A172 (cell line): ENCODE measurements at regions not wholly inside any gene's neighbourhood (a gene's known extent, or its start where the extent isn't known, plus 50 kb on each side); places are given as distances from the start of the nearest gene placed in this dataset.

ENCODE experiments used
- DNase-seq: peaks from one replicate; pipeline ENCODE4 v3.0.0-alpha.2; 2015; ENCODE audit warnings: low spot score

DNA sequence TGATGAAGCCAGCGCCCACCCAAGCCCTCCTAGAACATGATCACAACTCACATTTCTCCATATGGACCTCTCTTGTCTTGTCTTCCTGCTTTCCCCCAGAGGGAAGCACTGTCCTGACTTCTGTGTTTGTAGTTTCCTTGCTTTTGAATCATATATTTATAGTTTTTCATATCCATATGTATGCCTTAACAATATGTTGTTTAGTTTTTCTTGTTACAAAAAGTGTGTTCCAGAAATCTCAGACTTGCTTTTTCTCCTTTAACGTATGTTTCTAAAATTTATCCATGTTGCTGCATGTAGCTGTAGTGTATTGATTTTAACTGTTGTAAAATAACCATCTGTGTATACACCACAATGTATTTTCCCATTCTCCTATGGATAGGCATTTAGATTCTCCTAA lies 182.0 kb upstream of the SMIM23 start:
- no peak for DNase-seq

DNA sequence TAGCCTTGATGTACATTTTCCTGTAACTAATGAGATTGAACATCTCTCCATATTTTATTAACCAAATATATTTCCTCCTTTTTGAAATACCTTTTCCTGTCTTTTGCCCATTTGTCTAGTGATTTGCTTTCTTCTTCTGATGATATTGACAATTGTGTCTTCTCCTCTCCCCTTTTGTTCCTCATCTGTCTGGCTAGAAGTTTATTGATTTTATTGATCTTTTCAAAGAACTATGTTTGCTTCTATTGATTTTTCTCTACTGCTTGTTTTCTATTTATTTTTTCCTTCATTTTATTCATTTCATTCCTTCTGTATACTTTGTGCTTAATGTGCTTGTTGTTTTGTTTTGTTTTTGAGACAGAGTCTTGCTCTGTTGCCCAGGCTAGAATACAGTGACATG lies 181.4 kb upstream of the SMIM23 start:
- DNase-seq, result no peak

DNA sequence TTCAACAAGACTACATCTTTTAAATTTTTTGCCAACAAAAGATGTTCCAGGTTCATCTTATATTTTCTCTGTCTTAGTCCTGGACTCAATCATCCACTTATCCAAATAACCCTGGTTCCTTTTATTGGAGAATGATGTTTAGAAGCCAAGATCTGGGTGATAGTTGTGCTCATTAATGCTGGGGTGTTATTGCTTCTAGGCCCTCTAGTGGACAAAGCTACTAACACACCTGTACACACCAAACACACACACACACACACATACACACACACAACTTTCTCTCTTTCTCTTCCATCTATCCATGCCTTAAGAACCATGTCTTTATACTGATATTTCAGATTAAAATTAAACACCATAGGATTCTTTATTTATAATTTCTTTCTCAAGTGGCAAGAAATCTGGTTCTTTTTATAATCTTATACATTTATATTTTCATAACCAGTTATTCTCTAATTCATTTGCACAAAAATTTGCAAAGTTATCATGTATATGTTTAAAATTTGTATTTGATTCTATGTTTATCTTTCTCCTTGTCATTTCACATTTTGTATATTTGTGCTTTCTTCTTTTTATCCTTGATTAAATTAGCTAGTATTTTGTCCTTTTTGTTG lies 179.1 kb upstream of the SMIM23 start:
- DNase-seq, result no peak

DNA sequence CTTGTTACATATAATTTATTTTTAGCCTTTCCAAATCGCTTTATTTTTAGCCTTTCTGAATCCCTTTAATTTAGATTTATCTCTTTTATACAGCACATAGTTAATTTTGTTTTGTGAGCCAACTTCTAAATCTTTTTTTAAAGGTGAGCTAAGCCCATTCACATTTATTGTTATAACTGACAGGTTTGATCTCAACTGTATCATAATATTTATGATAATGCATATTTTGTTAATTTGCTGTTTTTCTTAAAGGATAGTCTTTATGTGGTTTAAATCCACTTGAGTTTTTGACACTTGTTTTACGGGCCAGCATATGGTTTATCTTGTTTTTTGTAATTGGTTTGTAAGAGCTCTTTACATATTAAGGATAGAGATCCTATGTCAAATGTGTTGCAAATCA lies 177.8 kb upstream of the SMIM23 start:
- DNase-seq, result no peak

DNA sequence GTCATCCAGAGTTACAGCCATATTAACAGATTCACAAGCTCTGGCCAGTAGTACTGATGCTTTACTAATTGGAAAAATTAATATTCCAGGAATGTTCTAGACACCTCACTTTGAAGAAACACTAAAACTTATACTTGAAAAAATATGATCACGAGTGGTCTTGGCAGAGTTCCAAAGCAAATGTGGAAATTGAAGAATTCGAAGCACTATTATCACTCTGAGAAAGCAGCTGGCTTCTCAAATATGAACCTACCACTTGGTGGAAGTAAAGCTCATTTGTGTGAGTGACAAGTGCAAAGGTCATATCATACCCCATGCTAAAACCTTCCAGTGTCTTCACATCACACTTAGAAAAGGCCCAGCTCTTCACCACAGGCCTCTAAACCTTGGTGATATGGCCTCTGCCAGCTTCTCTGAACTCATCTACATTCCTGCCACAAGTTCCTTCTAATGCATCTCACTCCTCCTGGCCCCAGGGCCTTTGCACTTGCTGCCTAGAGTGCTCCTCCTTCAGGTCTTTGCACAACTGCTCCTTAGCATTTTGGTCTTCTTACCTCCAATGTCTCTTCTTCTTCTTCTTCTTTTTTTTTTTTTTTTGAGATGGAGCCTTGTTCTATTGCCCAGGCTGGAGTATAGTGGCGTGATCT lies 175.7 kb upstream of the SMIM23 start:
- no peak for DNase-seq

DNA sequence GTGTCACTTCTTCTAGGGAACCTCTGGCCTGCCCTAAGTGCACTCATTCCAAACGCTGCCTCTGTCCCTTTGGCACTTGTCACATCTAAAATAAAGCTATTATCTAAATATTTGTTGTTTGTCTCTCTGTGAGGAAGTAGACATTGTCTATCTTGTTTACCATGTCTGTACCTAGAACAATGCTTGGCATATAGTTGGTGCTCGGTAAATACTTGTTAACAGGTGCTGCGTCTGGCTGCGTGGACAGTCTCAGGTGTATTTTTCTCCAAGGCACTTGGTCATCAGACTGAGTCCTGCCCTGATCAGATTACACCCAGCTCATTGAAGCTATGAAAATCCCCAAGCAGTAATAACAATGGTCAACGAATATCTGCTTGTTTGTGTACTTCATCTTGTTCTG lies 174.9 kb upstream of the SMIM23 start:
- no peak for DNase-seq

DNA sequence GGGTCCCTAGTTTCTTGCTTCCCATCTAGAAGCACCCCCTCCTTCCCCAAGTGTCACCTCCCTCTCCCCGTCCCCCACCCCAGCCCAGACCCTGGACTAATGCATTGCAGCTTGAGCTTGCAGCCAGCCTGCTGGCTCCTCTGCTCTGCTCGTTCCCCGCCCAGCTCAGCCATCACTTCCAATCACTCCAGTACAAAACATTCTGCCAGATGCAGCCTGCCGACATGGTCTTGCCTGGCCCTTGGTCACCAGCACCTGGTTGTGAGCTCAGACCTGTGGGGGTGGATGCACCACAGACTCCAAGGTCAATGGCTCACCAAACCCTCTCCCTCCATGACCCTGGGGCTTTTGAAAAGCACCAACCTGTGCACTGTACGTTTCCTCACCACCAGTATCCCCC lies 172.9 kb upstream of the SMIM23 start:
- no peak for DNase-seq

DNA sequence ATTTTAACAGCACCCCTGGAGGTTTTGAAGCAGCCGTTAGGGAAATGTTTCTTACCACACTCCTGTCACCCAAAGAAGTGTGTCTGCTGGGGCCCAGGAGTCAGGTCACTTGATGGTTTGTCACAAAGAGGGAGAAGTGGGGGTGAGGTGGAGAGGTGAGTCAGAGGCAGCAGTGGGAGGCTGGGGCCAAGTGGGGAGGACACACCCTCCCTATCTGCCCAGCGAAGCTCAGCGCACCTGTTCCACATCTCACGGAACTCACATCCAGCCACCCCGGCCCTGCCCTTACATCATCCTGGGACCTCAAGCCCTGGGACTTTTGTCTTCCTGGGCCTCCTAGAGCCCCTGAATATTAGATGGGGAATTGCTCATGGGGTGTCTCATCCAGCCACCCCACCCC lies 171.1 kb upstream of the SMIM23 start:
- DNase-seq, result peak; percentile 28

DNA sequence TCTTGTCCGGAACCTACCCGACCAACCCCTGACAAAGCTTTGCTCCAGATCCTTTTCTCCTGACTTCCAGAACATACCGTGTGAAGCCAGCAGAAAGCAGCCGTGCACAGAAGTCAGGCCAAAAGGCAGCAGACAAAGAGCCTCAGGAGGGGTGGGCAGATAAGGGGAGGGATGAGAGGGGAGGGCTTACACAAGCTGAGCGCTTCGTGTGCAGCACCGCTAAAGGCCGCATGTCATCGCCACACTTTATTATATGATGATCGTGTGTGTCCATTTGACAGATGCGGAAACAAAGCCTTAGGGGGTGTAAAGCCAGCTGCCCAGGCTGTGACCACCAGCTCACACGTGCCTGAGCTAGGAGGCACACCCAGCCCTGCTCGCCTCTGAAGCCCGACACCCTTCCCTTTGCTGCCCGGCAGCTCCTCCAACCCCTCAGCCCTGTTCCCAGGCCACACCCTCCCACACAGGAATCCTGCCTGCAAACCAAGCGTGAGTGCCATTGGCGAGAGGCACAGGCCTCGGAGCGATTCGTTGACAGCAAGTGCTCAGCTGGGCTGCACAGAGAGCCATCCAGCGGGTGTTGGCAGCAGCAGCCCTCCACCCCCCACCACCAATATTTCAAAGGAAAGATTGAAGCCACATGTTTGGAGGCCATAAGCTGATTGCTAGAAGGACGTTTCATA lies 170.5 kb upstream of the SMIM23 start:
- no peak for DNase-seq

DNA sequence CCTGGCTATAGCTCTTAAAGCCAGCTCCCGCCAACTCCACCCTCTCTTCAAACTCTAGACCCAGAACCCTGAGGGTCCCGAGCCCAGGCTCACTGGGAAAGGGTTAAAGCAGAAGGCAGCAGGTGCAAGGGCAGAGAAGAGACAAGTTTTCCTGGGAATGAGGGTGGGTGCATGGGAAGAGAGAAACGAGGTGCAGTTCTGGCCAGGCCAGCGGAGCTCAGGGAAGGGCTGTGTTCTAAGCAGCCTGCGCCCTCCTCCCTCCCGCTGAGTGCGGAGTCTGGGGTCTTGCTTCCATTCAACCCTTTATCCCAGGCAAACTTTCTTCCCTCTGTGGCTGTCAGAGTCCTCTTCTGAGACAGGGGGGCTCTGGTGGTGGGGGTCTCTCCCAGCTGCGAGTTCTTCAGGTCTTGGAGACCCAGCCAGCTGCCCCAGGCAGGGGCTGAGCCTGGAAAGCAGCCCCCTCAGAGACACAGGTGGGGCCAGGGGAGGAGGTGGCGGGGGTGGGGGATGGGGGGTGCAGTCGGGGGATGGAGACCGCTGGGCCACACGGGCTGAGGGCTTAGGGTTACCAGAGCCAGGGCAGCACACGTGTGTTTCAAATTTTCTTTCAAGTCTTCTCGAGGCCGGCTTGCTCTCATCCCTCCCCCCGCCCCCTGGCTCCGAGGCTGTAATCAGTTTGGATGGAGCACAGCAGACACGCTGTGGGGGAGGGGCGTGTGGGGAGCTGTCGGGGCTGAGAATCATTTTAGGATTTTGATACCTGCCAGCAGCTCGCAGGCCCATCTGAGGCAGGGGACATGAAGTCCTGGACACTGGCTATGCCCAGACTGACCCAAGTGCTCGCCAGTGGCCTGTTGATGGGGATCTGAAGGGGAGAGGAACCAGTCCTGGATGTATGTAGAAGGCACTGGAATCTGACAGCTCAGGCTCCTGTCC lies 169.6 kb upstream of the SMIM23 start:
- no peak for DNase-seq

DNA sequence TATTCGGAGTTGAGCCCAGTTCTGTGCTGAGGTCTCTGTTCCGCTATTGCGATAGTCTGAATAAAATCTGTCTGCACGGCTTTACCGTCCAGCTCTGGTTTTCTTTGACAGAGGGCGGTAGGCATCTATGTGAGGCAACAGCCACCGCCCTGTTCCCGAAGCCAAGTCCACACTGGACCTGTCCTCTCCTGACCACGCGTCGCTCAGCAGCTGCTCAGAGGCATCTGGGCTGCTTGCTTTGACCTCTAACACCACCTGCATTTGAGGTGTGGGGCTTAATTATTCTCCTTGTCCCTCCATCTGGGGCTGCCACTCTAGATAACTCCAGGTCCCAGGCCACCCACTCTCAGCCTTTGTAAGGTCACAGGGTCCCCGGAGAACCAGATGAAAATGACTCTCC lies 168.4 kb upstream of the SMIM23 start:
- no peak for DNase-seq

DNA sequence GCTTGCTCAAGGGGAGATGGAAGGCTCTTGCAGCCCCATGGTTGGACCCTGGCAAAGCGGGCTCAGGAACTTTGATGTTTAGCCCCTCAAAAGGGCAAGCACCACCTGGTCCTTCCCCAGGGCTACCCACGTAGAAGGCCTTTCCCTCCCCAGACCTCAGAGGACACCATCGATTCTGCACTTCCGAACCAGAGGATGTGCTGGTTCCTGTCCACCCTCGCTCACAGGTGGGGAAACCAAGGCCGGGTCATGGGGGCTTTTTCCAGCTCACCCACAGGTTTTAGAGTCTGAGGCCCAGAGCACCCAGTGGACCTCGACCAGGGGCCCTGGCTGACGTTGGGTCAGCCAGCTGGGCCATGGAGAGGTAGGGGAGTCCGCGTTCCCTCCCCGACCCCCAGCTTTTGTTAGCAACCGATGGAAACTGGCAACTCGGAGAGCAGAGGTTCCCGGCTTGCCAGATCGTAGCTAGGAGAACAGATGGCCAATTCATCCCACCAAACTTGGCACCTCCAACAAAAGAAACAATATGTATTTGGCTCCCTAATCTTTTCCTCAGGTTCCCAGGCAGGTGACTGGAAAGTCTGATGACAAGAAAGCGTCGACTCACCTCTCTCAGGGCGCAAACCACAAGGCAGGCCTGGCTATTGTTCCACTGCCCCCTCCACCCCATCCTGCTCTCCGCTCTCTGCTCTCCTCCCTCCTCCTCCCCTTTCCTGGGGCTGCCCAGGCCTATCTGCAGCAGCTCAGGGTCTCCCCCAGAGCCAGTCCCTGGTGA lies 167.6 kb upstream of the SMIM23 start:
- DNase-seq, result no peak

DNA sequence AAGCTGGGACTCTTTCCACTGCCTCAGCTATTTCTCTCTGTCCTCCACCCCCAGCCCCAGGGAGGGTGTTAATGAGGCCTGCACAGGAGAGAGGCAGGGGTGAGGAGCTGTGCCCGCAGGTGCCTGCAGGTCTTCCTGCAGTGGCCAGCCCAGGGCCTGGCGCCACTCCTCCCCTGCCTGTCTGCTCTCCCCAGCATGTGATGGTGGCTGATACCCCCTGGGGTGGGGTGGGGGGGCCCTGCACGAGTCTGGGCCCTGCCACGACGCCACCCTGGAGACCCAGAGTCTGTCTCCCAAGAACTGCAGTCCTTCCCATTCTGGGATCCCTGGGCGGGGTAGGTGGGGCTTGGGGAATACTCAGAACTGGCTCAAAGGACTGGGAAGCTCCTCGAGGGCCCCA lies 166.4 kb upstream of the SMIM23 start:
- DNase-seq, result no peak

DNA sequence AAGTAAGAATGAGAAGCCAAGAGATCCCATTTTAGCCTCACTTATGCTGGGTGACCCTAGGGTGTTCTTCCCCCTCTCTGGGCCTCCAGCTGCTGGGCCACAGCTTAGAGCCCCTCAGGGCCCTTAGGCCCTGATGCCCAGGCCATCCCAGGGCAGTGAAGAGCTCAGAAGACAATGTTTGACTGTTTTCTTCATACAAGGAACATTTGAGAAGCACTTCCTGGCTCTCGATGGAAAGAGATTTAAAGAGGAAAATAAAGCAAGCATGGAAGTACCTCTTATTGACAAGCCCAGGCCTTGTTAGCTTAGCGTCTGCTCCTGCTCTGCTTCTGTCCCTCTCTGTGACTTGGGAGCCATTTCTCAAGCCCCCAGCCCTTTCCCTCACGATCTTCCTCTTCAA lies 165.9 kb upstream of the SMIM23 start:
- no peak for DNase-seq

DNA sequence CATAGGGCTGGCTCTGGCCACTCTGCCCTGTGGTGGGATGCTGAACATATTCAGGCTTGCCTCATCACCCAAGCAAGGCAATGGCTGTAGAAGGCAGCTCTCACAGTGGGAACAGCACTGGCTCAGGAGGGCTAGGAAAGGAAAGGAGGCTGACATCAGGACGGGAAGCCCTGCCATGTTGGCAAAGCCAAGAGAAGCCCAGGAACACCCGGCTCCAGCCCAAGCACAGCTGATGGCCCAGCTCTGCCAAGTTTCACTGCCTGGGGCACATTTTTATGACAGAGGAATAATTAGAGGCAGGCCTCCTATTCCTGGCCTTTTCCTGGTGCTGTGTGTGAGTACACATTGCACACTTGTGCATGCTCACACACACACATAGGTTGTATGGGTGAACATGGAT lies 163.6 kb upstream of the SMIM23 start:
- no peak for DNase-seq

DNA sequence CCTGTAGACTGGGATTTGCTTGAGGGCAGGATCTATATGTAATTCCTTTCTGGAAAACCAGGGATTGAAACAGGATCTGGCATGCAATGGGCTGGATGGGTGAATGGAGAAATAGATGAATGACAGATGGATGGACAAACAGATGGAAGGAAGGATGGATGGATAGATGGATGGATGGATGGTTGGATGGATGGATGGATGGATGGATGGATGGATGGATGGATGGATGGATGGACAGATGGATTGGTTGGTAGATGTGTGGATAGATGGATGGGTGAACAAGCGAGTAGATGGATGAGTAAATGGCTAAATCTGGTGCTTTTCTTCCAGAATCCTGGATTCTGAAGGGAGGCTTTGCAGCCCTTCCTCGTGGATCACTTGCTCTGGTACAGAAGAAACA lies 162.5 kb upstream of the SMIM23 start:
- no peak for DNase-seq

DNA sequence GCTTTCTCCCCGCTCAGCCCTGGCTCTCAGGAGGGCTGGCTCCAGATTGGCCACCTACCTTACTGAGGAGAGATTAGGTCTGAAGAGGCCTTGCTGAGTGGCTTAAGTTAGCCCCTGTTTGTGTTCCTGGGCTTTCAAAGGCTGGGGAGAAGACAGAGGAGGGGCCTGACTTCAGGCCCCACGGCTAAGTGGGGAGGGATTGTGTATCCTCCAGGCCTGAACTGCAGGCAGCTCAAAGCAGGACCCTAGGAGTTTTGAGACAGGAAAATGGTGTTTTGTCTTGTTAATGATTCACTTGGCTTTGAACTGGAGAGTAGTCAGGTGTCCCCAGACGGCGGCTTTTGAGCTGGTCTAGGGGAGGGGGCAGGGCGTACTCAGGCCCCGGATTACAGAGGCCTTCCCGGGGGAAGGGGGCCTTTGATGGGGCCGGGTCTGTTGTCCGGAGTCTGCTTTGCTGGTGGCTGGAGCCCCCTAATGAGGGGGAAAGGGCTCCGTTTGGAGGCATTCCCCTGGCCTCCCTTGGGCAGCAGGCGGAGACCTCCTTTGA lies 162.0 kb upstream of the SMIM23 start:
- no peak for DNase-seq

DNA sequence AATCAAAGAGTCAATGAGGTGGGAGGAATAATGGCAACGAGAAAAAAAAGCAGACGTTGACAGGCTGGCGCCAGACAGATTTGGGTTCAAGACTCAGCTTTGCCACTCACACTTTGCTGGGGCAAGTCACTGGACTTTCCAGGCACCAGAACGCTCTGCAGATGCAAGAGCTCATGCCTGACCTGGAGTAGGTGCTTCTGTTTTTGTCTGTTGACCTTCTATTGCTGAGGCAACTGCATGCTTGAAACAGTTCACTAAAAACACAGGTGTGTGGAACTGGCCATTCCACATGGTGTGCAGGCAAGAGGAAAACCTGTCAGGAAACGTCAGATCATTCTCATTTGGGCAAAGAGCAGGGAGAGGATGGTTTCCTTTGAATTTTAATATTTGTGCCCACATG lies 161.2 kb upstream of the SMIM23 start:
- no peak for DNase-seq

DNA sequence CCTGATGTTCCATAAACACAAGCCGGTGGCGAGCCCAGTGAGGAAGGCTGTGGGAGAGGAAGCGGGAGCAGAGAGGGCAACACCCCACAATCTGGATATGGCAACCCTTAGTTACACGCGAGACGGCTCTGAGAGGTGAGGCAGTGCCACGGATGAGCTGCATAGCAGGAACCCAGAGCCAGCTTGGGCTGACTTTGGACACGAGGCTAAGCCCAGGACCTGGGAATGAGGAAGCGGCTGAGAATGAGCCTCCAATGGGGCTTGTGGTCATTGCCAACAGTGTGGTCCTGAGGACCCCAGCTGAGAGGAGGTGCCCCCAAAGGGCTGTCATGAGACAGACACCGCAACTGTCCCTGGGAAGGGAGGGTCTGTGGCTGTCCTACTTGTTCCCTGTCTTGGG lies 160.0 kb upstream of the SMIM23 start:
- no peak for DNase-seq

DNA sequence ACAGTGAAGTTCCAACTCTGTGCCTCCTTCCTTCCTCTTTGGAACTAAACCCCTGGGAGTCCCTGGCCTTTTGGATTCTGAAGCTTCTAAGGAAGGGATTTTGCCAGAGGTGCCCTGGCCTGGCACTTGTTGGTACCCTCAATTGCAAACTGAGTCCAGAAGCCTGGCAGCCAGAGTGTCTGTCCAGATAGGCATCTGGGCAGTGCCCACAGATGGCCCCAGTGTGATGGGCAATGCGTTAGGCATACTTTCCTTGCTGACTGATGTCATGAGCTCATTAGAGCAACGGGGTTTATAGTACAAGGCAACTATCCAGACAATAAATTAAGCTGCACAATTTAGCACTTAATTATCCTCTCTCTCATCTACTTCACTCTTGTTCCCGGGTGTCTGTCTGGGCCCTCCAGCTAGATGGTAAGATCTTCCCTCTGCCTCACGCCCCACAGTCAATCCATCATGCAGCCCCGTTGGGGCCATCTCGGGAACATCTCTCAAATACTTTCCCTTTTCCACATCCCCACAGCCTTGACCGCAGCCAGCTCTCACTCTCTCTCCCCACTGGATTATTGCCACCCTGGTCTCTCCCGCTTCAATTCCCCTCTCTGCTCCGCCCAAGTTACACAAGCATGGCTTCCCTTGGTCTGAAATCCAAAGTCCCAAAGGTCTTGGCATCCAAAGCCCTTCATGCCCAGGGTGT lies 157.5 kb upstream of the SMIM23 start:
- no peak for DNase-seq

DNA sequence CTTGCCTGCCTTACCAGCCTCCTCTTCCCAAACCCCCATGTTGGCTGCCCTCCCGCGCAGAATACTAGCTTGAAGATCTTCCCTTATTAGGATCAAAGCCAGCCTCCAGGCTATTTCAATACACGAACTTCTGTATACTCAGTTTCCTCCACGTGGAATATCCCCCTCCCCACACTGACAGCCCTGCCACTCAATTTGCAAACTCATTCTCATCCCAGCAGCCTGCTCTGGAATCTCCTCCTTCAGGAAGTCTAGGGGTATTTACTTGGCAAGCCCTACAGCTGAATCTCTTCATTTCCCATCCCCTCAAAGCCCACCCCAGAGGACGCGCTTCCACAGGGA lies 157.0 kb upstream of the SMIM23 start:
- no peak for DNase-seq
